PC-9 (cell line): ENCODE measurements at regions not wholly inside any gene's neighbourhood (a gene's known extent, or its start where the extent isn't known, plus 50 kb on each side); places are given as distances from the start of the nearest gene placed in this dataset.

Source experiments
- BruUV-seq: library from RNA; stranded (reverse); fragments of 400-500 nt; replicated peaks from 2 replicates; lab custom pipeline; 2021; lab: Mats Ljungman, UMichigan
- CTCF ChIA-PET: fragments of 300-600 bp; sonication (Branson Sonifier 250); formaldehyde crosslinking; loops from one replicate; lab custom pipeline; 2022; ENCODE audit warnings: antibody characterized with exemption; lab: Charles Lee
- POLR2A ChIA-PET: fragments of 300-600 bp; sonication (Branson Sonifier 250); formaldehyde crosslinking; loops from one replicate; lab custom pipeline; 2022; ENCODE audit warnings: antibody characterized with exemption; ENCODE audit not compliant: unreplicated experiment; lab: Charles Lee
- DNase-seq, 2 experiments: peaks; one replicate each; pipeline versions ENCODE4 v3.0.0 to v3.0.0-alpha.2; 2015 to 2022; ENCODE audit warnings: mixed read lengths in 1 of 2
- H2AFZ ChIP-seq: fragments of 200-600 bp; sonication (generic); 2 replicates; pipeline ENCODE4 v1.8.1; 2017; ENCODE audit warnings: antibody characterized with exemption
- H3F3A ChIP-seq: fragments of 200-600 bp; sonication (generic); 2 replicates; pipeline ENCODE4 v1.8.1; 2017; ENCODE audit warnings: antibody characterized with exemption, mild to moderate bottlenecking, low read depth; ENCODE audit not compliant: insufficient read depth
- H3K27ac ChIP-seq: fragments of 200-600 bp; sonication (generic); 2 replicates; pipeline ENCODE4 v1.6.1; 2016; ENCODE audit warnings: mixed run types
- H3K27me3 ChIP-seq: fragments of 200-600 bp; sonication (generic); 2 replicates; pipeline ENCODE4 v1.6.1; 2016; ENCODE audit warnings: low read depth, mixed run types; ENCODE audit not compliant: insufficient read depth
- H3K36me3 ChIP-seq: fragments of 200-600 bp; sonication (generic); 2 replicates; pipeline ENCODE4 v1.6.1; 2016; ENCODE audit warnings: low read depth, mixed run types
- H3K4me1 ChIP-seq: fragments of 200-600 bp; sonication (generic); replicated peaks from 2 replicates; pipeline ENCODE4 v1.6.1; 2016; ENCODE audit warnings: mixed run types; ENCODE audit not compliant: insufficient read depth
- H3K4me2 ChIP-seq: fragments of 200-600 bp; sonication (generic); 2 replicates; pipeline ENCODE4 v1.6.1; 2017; ENCODE audit warnings: mixed run types
- H3K4me3 ChIP-seq: fragments of 200-600 bp; sonication (generic); 2 replicates; pipeline ENCODE4 v1.6.1; 2016; ENCODE audit warnings: mixed run types
- H3K79me2 ChIP-seq: fragments of 200-600 bp; sonication (generic); 2 replicates; pipeline ENCODE4 v1.6.1; 2017; ENCODE audit warnings: low read depth, mixed run types
- H3K9me2 ChIP-seq: fragments of 200-600 bp; sonication (generic); 2 replicates; pipeline ENCODE4 v1.8.1; 2017; ENCODE audit warnings: mild to moderate bottlenecking; ENCODE audit not compliant: insufficient read depth
- H3K9me3 ChIP-seq: fragments of 200-600 bp; sonication (generic); 2 replicates; pipeline ENCODE4 v1.8.1; 2016; ENCODE audit warnings: low read depth; ENCODE audit not compliant: insufficient read depth
- H4K20me1 ChIP-seq: fragments of 200-600 bp; sonication (generic); 2 replicates; pipeline ENCODE4 v1.8.1; 2017; ENCODE audit not compliant: insufficient read depth
- EZH2 ChIP-seq: fragments of 200-600 bp; sonication (generic); IDR thresholded peaks from 2 replicates; pipeline ENCODE4 v1.8.0; 2017; ENCODE audit warnings: antibody characterized with exemption, low read depth
- intact Hi-C: fragments of 100-400 bp; cut with micrococcal nuclease; formaldehyde crosslinking; loops from one replicate; pipeline ENCODE4 v1.10.0; 2022; ENCODE audit not compliant: unreplicated experiment
- TF ChIP-seq, protein P1 (sequence below): fragments of 200-600 bp; sonication (generic); conservative IDR thresholded peaks from 2 replicates; pipeline ENCODE4 v1.6.1; 2017; ENCODE audit warnings: mixed run types, antibody characterized with exemption, mild to moderate bottlenecking, moderate library complexity

DNA sequence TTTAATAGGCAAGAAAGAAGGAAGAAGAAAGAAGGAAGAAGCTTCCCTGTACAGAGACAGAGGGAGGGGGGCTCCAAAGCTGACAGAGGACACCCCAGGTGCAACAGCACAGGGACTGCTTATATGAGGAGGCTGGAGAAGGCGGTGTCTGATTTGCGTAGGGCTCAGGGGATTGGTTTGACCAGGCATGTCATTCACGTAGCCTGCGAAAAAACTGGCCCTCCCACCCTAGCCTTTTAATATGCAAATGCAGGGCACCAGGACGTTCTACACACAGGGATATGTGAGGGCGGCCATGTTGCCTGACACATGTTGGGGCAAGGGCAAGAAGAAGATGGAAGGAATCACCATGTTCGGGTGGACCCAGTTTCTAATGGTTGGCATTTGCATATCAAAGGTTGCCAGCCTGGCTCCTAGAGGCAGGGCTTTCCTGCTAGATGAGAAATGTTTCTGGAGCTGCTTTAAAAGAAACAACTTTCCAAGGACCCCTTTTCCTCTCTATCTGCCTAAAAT is 305.4 kb upstream of the CDYL start:
- BruUV-seq, result no TSS peak
- Histone ChIP-seq H2AFZ (no peak overlapping the region), H3K27ac (no peak overlapping the region), H3K4me2 (no peak overlapping the region), H3K9me3 (peaks cover 4% of the 10 kb centered on the region; the same call in 1 of the 2 replicates), H3K9me2 (no peaks in the 10 kb centered on the region), H3K36me3 (no peaks in the 10 kb centered on the region), H3K4me3 (no peak overlapping the region), H3K4me1 (no peaks in the 10 kb centered on the region), H3K79me2 (no peaks in the 10 kb centered on the region), H3K27me3 (no peaks in the 10 kb centered on the region), H3F3A (no peaks in the 10 kb centered on the region), H4K20me1 (no peaks in the 10 kb centered on the region)
- CTCF ChIA-PET, result no interaction called here
- DNase-seq, result no peak
- POLR2A ChIA-PET, result no interaction called here
- intact Hi-C loops, result no loop called here
- TF ChIP-seq EZH2, result no peak
- TF ChIP-seq, protein P1, sequence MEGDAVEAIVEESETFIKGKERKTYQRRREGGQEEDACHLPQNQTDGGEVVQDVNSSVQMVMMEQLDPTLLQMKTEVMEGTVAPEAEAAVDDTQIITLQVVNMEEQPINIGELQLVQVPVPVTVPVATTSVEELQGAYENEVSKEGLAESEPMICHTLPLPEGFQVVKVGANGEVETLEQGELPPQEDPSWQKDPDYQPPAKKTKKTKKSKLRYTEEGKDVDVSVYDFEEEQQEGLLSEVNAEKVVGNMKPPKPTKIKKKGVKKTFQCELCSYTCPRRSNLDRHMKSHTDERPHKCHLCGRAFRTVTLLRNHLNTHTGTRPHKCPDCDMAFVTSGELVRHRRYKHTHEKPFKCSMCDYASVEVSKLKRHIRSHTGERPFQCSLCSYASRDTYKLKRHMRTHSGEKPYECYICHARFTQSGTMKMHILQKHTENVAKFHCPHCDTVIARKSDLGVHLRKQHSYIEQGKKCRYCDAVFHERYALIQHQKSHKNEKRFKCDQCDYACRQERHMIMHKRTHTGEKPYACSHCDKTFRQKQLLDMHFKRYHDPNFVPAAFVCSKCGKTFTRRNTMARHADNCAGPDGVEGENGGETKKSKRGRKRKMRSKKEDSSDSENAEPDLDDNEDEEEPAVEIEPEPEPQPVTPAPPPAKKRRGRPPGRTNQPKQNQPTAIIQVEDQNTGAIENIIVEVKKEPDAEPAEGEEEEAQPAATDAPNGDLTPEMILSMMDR, result no peak

DNA sequence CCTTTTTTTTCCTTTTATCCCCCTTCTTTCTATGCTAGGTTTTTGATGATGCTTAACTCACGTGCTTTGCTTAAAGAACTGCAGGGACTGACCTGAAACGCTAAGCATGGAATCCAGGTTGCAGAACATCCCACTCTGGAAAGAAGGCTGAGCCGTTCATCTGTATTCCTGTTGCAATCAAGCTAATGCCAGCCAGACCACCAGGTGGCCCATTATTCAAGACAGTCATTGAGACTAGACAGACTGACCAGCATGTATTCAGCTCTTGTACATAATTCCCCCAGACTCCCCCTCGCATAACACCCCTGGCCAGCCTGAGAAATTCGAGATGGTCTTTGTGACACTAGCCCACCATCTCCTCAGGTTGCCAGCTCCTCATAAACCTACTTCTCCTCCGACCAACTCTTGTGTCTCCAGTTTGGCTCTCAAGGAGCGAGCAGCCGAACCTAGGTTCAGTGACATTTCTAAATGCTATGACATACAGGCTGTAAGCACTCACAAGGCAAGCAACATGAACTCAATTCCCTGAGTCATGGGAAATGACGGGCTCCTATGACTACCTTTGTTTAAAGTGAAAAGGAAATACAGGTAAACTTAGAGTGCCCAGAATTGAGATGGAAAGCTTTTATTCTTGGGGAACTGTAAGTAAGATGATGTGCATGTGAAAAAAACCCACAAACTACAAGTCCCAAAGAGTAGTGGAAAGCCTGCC is 309.3 kb upstream of the CDYL start:
- H3K79me2 ChIP-seq, result no peaks in the 10 kb centered on the region
- H3K4me2 ChIP-seq, result no peak overlapping the region
- no TSS peak for BruUV-seq
- H3K9me2 ChIP-seq, result no peaks in the 10 kb centered on the region
- TF ChIP-seq, protein P1, result no peak
- no peak for TF ChIP-seq EZH2
- no peak overlapping the region for H3K27ac ChIP-seq
- no peak overlapping the region for H3K4me3 ChIP-seq
- ChIA-PET POLR2A (no interaction called here), CTCF (no interaction called here)
- peaks cover 4% of the 10 kb centered on the region; the same call in 1 of the 2 replicates for H3K9me3 ChIP-seq
- intact Hi-C loops, result no loop called here
- no peaks in the 10 kb centered on the region for H3K4me1 ChIP-seq
- no peaks in the 10 kb centered on the region for H3F3A ChIP-seq
- no peaks in the 10 kb centered on the region for H4K20me1 ChIP-seq
- DNase-seq, result no peak
- no peak overlapping the region for H2AFZ ChIP-seq
- no peaks in the 10 kb centered on the region for H3K27me3 ChIP-seq
- H3K36me3 ChIP-seq, result no peaks in the 10 kb centered on the region

DNA sequence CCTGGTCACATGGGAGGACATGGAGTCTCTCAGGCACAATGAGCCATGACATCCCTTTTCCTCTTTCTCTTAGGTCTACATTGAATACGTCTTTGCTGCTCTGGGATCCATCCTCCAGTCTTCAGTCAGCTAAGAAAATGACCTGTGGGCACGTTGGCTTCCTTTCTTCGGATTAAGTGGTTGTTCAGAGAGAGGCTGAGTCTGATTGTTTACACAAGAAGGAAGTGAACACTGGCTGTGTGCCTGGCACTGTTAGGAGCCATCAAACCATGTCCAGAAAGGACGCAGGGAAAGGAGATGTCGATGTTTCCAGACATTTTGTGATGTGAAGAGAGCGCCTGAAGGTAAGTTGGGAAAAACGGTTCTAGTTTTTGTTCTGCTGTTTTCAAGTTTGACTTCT is 309.9 kb upstream of the CDYL start:
- H3K79me2 ChIP-seq, result no peaks in the 10 kb centered on the region
- ChIA-PET CTCF (no interaction called here), POLR2A (no interaction called here)
- TF ChIP-seq EZH2, result no peak
- TF ChIP-seq, protein P1, result no peak
- no peak overlapping the region for H3K4me2 ChIP-seq
- H4K20me1 ChIP-seq, result no peaks in the 10 kb centered on the region
- H3K9me2 ChIP-seq, result no peaks in the 10 kb centered on the region
- DNase-seq, result no peak
- no peaks in the 10 kb centered on the region for H3F3A ChIP-seq
- BruUV-seq, result no TSS peak
- no peak overlapping the region for H3K4me3 ChIP-seq
- no peaks in the 10 kb centered on the region for H3K27me3 ChIP-seq
- H3K9me3 ChIP-seq, result no peaks in the 10 kb centered on the region; the same call in 1 of the 2 replicates
- H3K4me1 ChIP-seq, result no peaks in the 10 kb centered on the region
- intact Hi-C loops, result no loop called here
- H2AFZ ChIP-seq, result no peak overlapping the region
- H3K27ac ChIP-seq, result no peak overlapping the region
- H3K36me3 ChIP-seq, result no peaks in the 10 kb centered on the region
